IMR-90 (cell line): ENCODE measurements at regions not wholly inside any gene's neighbourhood (a gene's known extent, or its start where the extent isn't known, plus 50 kb on each side); places are given as distances from the start of the nearest gene placed in this dataset.
A peak's percentile ranks its signal among the peaks of the same experiment; 100 is the strongest.

Experiments used
- ATAC-seq: fragments of 200-7000 bp; cut with Tn5 transposase; 2 replicates; pipeline ENCODE4 v1.9.1; 2020; ENCODE audit warnings: low read depth, mild to moderate bottlenecking, moderate library complexity
- BruUV-seq: library from RNA; stranded (reverse); fragments of 400-500 nt; replicated peaks from 2 replicates; lab custom pipeline; 2021; lab: Mats Ljungman, UMichigan
- CTCF ChIA-PET: fragments of 300-600 bp; formaldehyde crosslinking; extraction: SDS; loops from one replicate; lab custom pipeline; 2021; ENCODE audit warnings: antibody characterized with exemption; lab: Yijun Ruan, JAX
- POLR2A ChIA-PET: fragments of 300-600 bp; sonication (Branson Sonifier 250); formaldehyde crosslinking; loops from one replicate; lab custom pipeline; 2022; ENCODE audit warnings: antibody characterized with exemption; ENCODE audit not compliant: unreplicated experiment; lab: Charles Lee
- DNase-seq: peaks from one replicate; pipeline ENCODE4 v3.0.0; 2013
- H2AFZ ChIP-seq: replicated peaks from 2 replicates; pipeline ENCODE3; 2013; ENCODE audit warnings: low read length, mild to moderate bottlenecking; ENCODE audit not compliant: poor library complexity
- H2AK5ac ChIP-seq: 2 replicates; pipeline ENCODE4 v1.6.1; 2013; ENCODE audit warnings: low read depth, low read length, inconsistent platforms
- H2AK9ac ChIP-seq: replicated peaks from 2 replicates; pipeline ENCODE3; 2013; ENCODE audit warnings: mild to moderate bottlenecking, low read depth, low read length, moderate library complexity; ENCODE audit not compliant: poor library complexity
- H2BK120ac ChIP-seq: 2 replicates; pipeline ENCODE4 v1.6.1; 2013; ENCODE audit warnings: low read depth, low read length, inconsistent platforms
- H2BK15ac ChIP-seq: 3 replicates; pipeline ENCODE4 v1.6.1; 2013; ENCODE audit warnings: low read depth, low read length, inconsistent platforms
- H2BK20ac ChIP-seq: 2 replicates; pipeline ENCODE4 v1.6.1; 2013; ENCODE audit warnings: low read depth, mild to moderate bottlenecking, inconsistent platforms, low read length, moderate library complexity
- H2BK5ac ChIP-seq: 2 replicates; pipeline ENCODE4 v1.6.1; 2013; ENCODE audit warnings: mild to moderate bottlenecking, low read depth, low read length, inconsistent platforms; ENCODE audit not compliant: poor library complexity, severe bottlenecking
- H3K14ac ChIP-seq: replicated peaks from 2 replicates; pipeline ENCODE4 v1.6.1; 2013; ENCODE audit warnings: low read depth, low read length, inconsistent platforms
- H3K18ac ChIP-seq: 2 replicates; pipeline ENCODE4 v1.6.1; 2013; ENCODE audit warnings: low read depth, low read length, control low read depth
- H3K23ac ChIP-seq: 2 replicates; pipeline ENCODE4 v1.6.1; 2013; ENCODE audit warnings: low read depth, low read length, inconsistent platforms
- H3K27ac ChIP-seq: 2 replicates; pipeline ENCODE4 v1.5.1; 2013; ENCODE audit warnings: mild to moderate bottlenecking, control low read depth, low read length; ENCODE audit not compliant: insufficient read depth
- H3K27me3 ChIP-seq: 2 replicates; pipeline ENCODE4 v1.6.1; 2013; ENCODE audit warnings: low read length; ENCODE audit not compliant: control insufficient read depth, insufficient read depth
- H3K36me3 ChIP-seq: 2 replicates; pipeline ENCODE4 v1.6.1; 2013; ENCODE audit warnings: low read length, mixed read lengths; ENCODE audit not compliant: control insufficient read depth, insufficient read depth
- H3K4ac ChIP-seq: 2 replicates; pipeline ENCODE4 v1.6.1; 2013; ENCODE audit warnings: low read depth, low read length, inconsistent platforms
- H3K4me1 ChIP-seq: 2 replicates; pipeline ENCODE4 v1.6.1; 2013; ENCODE audit warnings: low read length, mixed read lengths; ENCODE audit not compliant: control insufficient read depth, insufficient read depth
- H3K4me2 ChIP-seq: 2 replicates; pipeline ENCODE4 v1.6.1; 2013; ENCODE audit warnings: low read depth, mild to moderate bottlenecking, control low read depth, low read length, moderate library complexity
- H3K4me3 ChIP-seq: 2 replicates; pipeline ENCODE4 v1.5.1; 2013; ENCODE audit warnings: low read depth, mild to moderate bottlenecking, control low read depth, low read length, moderate library complexity; ENCODE audit not compliant: insufficient read depth
- H3K56ac ChIP-seq: 2 replicates; pipeline ENCODE4 v1.6.1; 2013; ENCODE audit warnings: low read length, inconsistent platforms; ENCODE audit not compliant: insufficient read depth; ENCODE audit errors: extremely low read depth
- H3K79me1 ChIP-seq, 2 experiments: 2 replicates each; pipeline ENCODE4 v1.6.1; 2013; ENCODE audit warnings: low read length in 2 of 2, inconsistent platforms in 1 of 2, low read depth in 1 of 2
- H3K9ac ChIP-seq: 2 replicates; pipeline ENCODE4 v1.6.1; 2013; ENCODE audit warnings: low read depth, low read length, control low read depth
- H3K9me1 ChIP-seq: 2 replicates; pipeline ENCODE4 v1.6.1; 2013; ENCODE audit warnings: low read length, inconsistent platforms; ENCODE audit not compliant: insufficient read depth
- H3K9me3 ChIP-seq: 2 replicates; pipeline ENCODE4 v1.6.1; 2013; ENCODE audit warnings: low read length; ENCODE audit not compliant: control insufficient read depth, insufficient read depth
- H4K20me1 ChIP-seq: 2 replicates; pipeline ENCODE4 v1.6.1; 2013; ENCODE audit warnings: low read length, inconsistent platforms; ENCODE audit not compliant: insufficient read depth
- H4K5ac ChIP-seq: 2 replicates; pipeline ENCODE4 v1.6.1; 2013; ENCODE audit warnings: mild to moderate bottlenecking, low read depth, low read length, control low read depth
- H4K8ac ChIP-seq, 2 experiments: 2 replicates each; pipeline ENCODE4 v1.6.1; 2013; ENCODE audit warnings: low read depth in 2 of 2, low read length in 2 of 2, control low read depth in 1 of 2, inconsistent platforms in 1 of 2
- H4K91ac ChIP-seq: 2 replicates; pipeline ENCODE4 v1.6.1; 2013; ENCODE audit warnings: low read depth, low read length, inconsistent platforms; ENCODE audit not compliant: insufficient read depth
- BHLHE40 ChIP-seq: fragments of 150-350 bp; IDR thresholded peaks from 2 replicates; pipeline ENCODE4 v1.6.1; 2016; ENCODE audit warnings: mild to moderate bottlenecking, low read depth, low read length
- CEBPB ChIP-seq: IDR thresholded peaks from 2 replicates; pipeline ENCODE4 v1.6.1; 2012; ENCODE audit warnings: low read depth, low read length, improper control_type of control experiment
- WGBS, 2 experiments: methylation state at CpG; one replicate each; pipeline versions ENCODE4 v1.1.5 to v1.1.7; 2013; ENCODE audit warnings: missing lambda C conversion rate in 2 of 2; ENCODE audit not compliant: insufficient read length in 1 of 2; ENCODE audit errors: extremely low coverage in 2 of 2; 5-methylcytosine and 5-hydroxymethylcytosine counted together
- dilution Hi-C: fragments of 300-500 bp; cut with HindIII; formaldehyde crosslinking; loops from one replicate; pipeline ENCODE4 v1.14.3; 2018; ENCODE audit warnings: low sequenced_read_pairs; ENCODE audit not compliant: unreplicated experiment
- in situ Hi-C: fragments of 300-500 bp; cut with MboI; formaldehyde crosslinking; loops from 3 replicates; pipeline ENCODE4 v1.14.3; 2019; ENCODE audit warnings: low sequenced_read_pairs, inconsistent platforms, mixed read lengths
- intact Hi-C: fragments of 100-400 bp; cut with micrococcal nuclease; formaldehyde crosslinking; loops from 2 replicates; pipeline ENCODE4 v1.10.0; 2022

DNA sequence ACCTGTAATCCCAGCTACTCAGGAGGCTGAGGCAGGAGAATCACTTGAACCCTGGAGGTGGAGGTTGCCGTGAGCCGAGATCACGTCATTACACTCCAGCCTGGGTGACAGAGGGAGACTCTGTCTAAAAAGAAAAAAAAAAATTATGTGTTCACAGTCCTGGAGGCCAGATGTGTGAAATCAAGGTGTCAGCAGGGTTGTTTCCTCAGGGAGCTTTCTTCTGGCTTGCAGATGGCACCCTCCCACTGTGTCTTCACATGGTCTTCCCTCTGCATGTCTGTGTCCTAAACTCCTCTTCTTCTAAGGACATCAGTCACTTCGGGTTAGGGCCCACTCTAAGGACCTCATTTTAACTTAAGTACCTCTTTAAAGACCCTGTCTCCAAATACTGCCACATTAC lies 56.1 kb upstream of the UBE2E1 start:
- no peak overlapping the region for H3K18ac ChIP-seq
- H2BK5ac ChIP-seq: no peak overlapping the region
- in situ Hi-C loops: no loop called here
- TF ChIP-seq CEBPB (0 out of 2 replicates have a peak, but pooled peaks have one; percentile 16), BHLHE40 (no peak)
- intact Hi-C loops: no loop called here
- H2BK15ac ChIP-seq: no peak overlapping the region; the same call in 2 of the 3 replicates
- peaks cover 6% of the 10 kb centered on the region for H3K4me1 ChIP-seq
- H4K91ac ChIP-seq: no peak overlapping the region
- no peak overlapping the region for H4K8ac ChIP-seq
- H2AK5ac ChIP-seq: 0 out of 2 replicates have a peak overlapping the region, but pooled peaks have one; percentile 54
- no peak overlapping the region for H3K14ac ChIP-seq
- no peak overlapping the region for H2AFZ ChIP-seq
- no peak overlapping the region for H2BK20ac ChIP-seq
- H2AK9ac ChIP-seq: no peak overlapping the region
- WGBS, 2 experiments: 67% methylated on average over 1 of the region's 4 CpGs; no CpG with 5 or more reads in 1 of the 2 experiments
- no peaks in the 10 kb centered on the region for H3K27me3 ChIP-seq
- dilution Hi-C loops: no loop called here
- no peaks in the 10 kb centered on the region for H4K20me1 ChIP-seq
- H3K36me3 ChIP-seq: no peaks in the 10 kb centered on the region
- no peak overlapping the region for H3K27ac ChIP-seq
- ChIA-PET CTCF (interaction anchor here (0.6 to 1.0 kb wide), 2 partner anchors 12 to 87 kb away, joined by 3 to 10 read pairs; no protein-coding TSS in a partner anchor), POLR2A (no interaction called here)
- H3K56ac ChIP-seq: no peak overlapping the region
- H3K4me3 ChIP-seq: no peak overlapping the region
- ATAC-seq (no peak), DNase-seq (no peak)
- H3K79me1 ChIP-seq: no peaks in the 10 kb centered on the region
- H3K9me1 ChIP-seq: no peaks in the 10 kb centered on the region
- H3K4ac ChIP-seq: no peak overlapping the region
- no peak overlapping the region for H3K9ac ChIP-seq
- H2BK120ac ChIP-seq: no peak overlapping the region
- no peak overlapping the region for H3K4me2 ChIP-seq
- no peak overlapping the region for H4K5ac ChIP-seq
- BruUV-seq: no TSS peak
- no peaks in the 10 kb centered on the region for H3K9me3 ChIP-seq
- no peak overlapping the region for H3K23ac ChIP-seq
